SK-N-SH (cell line): ENCODE measurements at regions not wholly inside any gene's neighbourhood (a gene's known extent, or its start where the extent isn't known, plus 50 kb on each side); places are given as distances from the start of the nearest gene placed in this dataset.

ENCODE experiments used
- JUND ChIP-seq: IDR thresholded peaks from 2 replicates; pipeline ENCODE4 v1.4.0; 2012
- REST ChIP-seq: IDR thresholded peaks from 2 replicates; pipeline ENCODE4 v1.6.1; 2012; ENCODE audit warnings: mild to moderate bottlenecking, low read depth, low read length, moderate library complexity
- SIN3A ChIP-seq: IDR thresholded peaks from 2 replicates; pipeline ENCODE4 v1.6.1; 2012; ENCODE audit warnings: low read depth, mild to moderate bottlenecking, low read length, moderate library complexity, borderline replicate concordance
- TF ChIP-seq, protein P1 (sequence below): fragments of 200-600 bp; sonication (generic); IDR thresholded peaks from 2 replicates; pipeline ENCODE4 v1.6.1; 2017; ENCODE audit warnings: antibody characterized with exemption, mild to moderate bottlenecking, moderate library complexity

- TF ChIP-seq REST (no peak), SIN3A (no peak), JUND (no peak)
- TF ChIP-seq, protein P1, sequence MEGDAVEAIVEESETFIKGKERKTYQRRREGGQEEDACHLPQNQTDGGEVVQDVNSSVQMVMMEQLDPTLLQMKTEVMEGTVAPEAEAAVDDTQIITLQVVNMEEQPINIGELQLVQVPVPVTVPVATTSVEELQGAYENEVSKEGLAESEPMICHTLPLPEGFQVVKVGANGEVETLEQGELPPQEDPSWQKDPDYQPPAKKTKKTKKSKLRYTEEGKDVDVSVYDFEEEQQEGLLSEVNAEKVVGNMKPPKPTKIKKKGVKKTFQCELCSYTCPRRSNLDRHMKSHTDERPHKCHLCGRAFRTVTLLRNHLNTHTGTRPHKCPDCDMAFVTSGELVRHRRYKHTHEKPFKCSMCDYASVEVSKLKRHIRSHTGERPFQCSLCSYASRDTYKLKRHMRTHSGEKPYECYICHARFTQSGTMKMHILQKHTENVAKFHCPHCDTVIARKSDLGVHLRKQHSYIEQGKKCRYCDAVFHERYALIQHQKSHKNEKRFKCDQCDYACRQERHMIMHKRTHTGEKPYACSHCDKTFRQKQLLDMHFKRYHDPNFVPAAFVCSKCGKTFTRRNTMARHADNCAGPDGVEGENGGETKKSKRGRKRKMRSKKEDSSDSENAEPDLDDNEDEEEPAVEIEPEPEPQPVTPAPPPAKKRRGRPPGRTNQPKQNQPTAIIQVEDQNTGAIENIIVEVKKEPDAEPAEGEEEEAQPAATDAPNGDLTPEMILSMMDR = no peak
These were observed 111.7 kb downstream of the EDEM1 start for GRCh38 chr3:5299161-5299560.
